ENCODE measurements at regions not wholly inside any gene's neighbourhood (a gene's known extent, or its start where the extent isn't known, plus 50 kb on each side); places are given as distances from the start of the nearest gene placed in this dataset.
"Not testable (repeated sequence)": the region's sequence is repeated elsewhere in the genome, so short reads cannot be mapped to it uniquely, and the experiment has no call there.

DNA sequence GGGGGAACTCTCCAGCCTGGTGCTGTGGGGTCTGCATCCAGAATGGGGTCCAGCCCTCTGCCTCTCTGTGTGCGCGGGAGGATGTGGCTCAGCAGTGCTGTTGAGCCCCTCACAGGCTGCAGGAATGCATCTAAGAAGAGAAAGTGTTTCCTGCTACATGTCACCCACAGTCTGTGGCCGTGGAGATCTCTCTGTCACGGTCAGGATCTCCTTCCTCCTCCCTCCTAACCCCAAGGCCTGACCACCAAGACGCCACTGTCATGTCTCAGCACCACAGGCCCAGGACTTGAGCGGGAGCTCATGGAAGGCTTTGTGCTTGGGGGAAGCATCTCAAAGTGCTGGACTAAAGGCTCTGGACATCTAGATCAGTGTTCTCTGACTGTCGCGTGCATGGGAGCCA lies 90.1 kb downstream of the SREK1 start:
- DNase-seq: no peak

DNA sequence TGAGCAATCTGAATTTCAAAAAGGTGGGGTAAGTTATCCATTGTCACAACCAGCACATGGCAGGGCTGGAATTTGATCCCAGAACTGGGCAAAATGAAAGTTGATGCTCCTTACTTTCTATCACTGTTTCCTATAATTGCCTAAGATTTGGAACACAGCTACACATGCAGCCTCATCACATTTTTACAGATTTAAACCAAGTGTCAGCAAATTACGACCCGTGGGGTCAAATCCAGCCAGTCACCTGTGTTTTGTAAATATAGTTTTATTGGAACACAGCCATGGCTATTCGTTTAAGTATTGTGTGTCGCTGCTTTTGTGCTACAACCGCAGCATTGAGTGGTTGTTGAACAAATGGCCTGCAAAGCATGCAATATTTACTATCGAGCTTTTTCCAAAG lies 94.3 kb downstream of the SREK1 start:
- no peak for DNase-seq

DNA sequence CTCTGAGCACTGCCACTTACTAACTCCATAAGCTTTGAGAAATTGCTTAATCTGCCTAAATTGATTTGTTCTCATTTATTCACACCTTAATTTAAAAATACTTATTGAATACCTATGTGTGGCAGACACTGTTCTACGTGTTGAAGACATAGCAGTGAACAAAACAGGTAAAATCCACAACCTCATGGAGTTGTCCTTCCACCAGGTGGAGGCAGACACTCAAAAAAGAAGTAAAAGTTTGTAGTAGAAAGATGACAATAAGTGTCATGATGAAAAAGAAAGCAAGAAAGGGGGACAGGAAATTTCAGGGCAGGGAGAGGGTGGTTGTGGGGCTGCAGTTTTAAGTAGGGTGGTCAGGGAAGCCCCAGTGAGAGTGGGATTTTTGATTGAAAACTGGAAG lies 94.9 kb downstream of the SREK1 start:
- no peak for DNase-seq

DNA sequence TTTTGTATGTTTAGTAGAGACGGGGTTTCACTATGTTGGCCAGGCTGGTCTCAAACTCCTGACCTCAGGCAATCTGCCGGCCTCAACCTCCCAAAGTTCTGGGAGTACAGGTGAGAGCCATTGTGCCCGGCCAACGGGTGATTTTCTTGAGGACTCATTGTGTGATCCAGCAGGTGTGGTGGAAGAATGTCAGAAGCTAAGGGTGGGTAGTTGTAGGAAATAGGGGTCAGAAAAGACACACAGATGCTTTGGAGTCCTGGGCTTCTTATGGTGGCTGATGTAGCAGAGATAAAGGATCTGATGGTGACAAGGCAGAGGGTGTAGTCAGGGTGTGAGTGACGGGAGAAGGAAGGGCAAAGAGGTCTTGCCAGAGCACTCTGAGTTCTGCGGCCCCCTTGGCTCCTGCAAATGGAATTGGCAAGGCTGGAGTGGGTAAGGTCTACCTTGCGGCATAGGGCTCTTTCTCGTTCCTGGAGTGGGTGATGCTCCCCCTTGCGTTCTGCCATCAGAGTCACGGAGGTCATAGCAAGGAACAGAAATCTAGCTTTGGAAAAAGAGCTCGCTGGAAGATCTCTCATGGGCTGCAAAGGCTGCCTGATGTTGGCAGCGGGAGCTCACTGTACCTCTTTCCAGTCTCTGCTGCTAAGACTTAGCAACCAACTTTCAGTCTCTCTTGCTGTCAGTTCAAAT lies 97.2 kb downstream of the SREK1 start:
- no peak for DNase-seq

DNA sequence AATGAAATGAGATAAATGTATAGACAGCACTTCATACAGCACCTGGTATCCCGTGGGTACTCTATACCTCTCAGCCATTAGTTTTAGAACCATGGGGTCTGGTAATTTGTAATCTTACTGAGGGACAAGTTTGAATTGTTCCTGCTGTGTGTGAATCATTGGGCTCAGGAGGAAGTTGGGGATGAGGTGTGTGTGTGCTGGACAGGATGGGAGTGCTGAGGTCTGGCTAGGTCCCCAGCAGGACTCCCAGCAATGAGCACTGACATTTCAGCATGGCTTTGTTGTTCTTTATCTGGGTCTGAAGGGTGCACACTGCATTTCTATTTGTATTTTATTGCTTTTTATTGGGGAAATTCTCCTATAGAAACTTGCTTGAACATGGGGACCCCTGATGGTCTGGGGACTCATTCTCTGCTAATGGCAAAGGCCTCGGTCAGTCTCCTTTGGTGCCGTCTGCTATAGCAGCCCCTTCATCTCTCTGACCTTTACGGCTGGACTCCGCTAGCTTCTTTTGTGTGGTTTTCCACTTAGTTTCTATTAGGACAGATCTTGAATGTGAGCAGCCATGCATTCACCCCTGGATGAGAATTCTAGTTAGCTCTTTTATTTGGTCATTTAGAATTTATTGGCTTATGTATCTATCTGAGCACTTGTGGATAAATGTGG lies 98.1 kb downstream of the SREK1 start:
- DNase-seq: no peak

DNA sequence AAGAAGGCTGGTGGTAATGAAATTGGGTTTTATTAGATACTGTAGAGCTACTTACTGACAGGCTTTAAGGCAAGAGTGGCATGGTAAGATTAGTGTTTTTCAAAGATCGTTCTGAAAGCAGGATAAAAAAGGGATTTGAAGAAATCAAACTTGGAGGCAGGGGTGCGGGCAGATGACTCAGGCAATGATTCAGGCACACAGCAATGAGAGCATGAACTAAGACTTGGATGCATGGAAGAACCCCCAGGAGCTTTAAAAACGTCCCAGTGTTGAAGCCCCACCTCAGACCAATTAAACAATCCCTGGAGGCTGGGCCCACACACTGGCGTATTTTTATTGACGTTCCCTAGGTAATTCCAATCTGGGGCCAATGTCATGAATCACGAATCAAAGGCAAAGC lies 102.5 kb downstream of the SREK1 start:
- DNase-seq: no peak

DNA sequence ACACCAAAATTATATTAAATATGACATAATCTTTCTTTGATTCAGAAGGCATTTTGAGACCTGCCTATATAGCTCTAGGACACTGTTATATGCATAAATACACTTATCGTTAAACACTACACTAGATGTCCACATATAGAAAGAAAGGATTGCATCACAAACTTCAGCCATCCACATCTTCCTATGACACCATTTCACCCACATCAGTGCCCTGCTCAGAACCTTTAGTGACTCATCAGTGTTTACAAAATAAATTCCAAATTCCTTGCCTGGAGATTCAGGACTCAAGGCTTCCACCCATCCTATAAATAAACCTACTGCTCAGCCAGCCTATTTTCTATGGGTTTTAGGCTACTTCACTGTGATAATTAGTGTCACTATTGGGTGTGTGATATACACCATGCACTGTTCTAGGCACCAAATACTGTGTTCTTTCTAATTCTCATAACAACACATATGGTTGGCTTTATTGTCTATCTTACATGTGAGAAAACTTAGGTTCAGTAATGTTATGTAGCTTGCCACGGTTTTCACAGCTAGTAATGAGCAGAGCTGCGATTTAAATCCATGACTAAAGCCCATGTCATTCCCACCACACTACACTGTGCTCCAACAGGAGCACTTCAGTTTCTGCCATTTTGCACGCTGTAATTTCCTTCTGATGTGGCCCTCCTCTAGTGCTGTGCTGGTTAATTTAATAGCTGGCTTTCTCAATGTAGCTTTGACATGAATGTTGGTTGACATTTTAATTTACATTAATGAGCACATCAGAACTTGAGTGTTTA lies 103.3 kb downstream of the SREK1 start:
- DNase-seq: no peak

DNA sequence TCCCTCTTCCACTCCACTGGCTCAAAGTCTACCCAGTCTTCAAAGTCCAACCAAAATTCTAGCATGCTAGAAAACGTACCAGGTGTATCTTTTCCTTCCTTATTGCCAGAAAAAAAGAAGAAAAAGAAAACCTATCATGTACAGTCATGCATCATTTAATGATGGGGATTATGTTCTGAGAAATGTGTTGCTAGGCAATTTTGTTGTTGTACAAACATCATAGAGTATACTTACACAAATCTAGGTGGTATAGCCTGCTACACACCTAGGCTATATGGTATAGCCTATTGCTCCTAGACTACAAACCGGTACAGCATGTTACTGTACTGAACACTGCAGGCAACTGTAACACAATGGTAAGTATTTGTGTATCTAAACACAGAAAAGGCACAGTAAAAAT lies 104.8 kb downstream of the SREK1 start:
- no peak for DNase-seq

DNA sequence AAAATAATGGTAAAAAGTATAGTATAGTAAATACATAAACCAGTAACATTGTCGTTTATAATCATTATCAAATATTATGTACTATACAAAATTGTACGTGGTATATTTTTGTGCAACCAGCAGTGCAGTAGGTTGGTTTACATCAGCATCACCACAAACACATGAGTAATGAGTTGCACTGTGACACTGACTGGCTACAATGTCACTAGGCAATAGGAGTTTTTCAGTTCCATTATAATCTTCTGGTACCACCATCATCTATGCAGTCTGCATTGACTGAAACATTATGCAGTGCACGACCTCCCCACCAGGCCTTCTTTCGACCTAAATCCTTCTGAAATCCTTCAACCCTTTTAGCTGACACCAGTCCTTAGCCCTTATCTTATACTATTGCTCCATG lies 105.8 kb downstream of the SREK1 start:
- DNase-seq: no peak

DNA sequence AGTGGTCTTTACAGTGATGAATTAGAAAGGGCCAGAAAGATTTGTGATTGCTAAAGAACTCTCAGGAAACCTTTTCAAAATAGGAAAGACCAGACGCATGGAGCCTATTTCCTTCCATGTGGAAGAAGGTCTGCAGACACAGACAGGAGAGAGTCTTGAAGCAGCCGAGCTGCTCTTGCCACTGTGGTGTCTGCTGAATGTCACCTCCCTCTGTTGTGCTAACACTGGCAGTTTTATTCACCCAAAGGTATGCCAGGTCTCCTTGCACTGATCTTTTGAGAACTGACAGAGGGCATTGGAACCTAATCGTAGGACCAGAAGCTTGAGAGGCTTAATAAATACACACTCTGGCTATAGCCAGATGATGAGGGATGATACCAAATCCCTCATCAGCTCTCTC lies 108.7 kb downstream of the SREK1 start:
- no peak for DNase-seq

DNA sequence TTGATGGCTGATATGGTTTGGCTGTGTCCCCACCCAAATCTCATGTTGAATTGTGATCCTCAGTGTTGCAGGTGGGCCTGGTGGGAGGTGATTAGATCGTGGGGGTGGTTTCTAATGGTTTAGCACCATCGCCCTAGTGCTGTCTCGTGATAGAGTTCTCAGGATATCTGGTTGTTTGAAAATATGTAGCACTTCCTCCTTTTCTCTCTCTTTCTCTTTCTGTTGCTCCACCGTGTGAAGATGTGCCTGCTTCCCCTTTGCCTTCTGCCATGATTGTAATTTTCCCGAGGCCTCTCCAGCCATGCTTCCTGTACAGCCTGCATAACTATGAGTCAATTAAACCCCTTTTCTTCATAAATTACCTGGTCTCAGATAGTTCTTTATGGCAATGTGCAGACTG lies 111.6 kb downstream of the SREK1 start:
- DNase-seq: no peak

DNA sequence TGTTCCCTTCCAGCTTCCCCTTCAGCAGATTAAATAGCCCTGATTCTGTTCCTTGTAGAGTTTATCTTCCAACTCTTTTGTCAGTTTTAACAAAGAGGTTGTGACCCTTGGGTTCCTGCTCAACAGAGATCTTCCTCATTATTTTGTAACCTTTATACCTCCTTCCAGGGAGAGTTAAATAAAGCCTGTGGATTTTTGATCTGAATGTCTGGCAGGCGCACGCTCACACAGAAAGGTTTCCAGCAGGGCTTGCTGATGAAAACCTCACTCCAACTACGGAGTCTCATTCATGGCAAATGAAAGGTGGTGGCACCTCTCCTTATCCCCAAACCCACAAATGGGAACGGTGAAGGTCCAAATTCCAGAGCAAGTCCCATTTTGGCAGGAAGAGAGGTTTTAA lies 129.0 kb downstream of the SREK1 start:
- DNase-seq: no peak

DNA sequence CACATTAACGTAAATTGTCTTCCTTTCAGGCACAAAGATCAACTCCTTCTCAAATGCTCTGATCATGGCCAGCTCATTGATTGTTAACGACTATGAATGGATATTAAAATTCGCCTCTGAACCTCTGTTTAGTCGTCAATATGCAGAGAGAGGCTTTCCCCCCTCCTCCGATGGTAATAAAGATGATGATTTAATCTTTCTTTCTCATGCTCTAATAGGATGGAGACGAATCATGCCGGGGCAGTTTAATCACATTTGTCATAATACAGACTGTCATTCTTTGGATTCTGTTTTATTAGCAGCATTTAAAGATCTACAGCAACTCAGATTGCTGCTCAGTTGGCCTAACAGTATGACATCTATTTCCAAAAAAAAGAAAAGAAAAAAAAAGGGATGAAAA lies 132.9 kb downstream of the SREK1 start:
- DNase-seq: no peak

DNA sequence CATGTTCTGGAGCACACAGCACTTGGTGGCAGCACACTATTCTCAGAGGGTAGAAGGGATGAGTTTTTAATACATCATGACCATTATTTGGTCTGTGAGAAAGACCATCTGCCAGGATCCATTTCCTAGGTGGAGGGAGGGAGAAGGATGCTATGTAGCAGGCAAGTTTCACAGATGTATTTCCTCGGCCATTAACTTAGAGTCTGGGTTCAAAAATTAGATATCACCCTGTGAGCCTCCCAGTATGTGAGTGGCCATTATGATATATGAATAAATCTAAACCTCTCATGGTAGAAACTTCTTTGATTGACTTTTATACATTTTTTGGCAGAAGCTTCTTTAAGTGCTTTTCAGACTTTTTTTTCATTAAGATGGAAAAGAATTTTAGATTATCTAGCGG lies 133.9 kb downstream of the SREK1 start:
- no peak for DNase-seq

DNA sequence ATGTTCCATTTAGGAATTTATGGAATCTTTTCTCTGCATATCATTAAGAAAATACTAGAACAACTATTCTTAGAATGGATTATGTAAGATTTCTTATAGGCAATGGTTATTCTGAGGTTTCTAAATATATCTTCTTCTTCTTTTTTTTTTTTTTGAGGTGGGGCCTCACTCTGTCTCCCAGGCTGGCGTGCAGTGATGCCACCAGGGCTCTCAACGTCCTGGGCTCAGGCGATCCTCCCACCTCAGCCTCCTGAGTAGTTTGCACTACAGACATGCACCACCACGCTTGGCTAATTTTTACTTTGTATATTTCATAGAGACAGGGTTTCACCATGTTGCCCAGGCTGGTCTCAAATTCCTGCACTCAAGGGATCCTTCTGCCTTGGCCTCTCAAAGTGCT lies 137.2 kb downstream of the SREK1 start:
- DNase-seq: no peak

DNA sequence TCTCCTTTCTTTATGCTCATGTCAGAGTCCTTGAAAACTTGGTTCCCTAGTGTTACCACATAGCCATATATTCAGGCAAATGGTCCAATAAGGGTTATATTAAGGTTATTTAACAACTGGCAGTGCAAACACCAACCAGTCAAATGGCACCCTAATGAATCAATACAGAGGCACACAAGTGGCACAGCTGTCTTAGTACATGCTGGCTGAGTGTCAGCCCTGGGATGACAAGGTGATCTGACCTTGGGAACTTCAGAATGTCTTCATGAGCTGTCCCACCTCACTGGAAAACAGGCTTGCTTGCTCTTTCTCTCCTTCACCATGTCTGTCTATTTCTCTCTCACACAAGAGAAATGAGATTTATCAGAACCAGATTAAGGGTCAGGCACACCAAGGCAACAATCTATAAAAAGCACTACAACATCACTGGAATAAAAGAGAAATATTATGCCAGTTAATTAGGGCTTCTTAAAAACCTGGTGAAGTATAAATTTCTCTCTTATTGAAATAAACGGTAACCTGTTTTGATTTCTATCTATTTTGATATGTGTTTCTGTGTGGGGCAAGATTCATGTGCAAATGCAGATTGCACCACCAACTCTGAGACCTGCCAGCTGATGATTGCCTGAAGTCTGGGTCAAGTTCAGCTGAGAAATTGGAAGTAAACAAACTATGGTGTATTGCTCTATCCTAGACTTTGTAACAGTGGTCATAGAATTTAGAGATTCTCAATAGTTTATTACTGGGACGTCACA lies 140.7 kb downstream of the SREK1 start:
- DNase-seq: no peak

DNA sequence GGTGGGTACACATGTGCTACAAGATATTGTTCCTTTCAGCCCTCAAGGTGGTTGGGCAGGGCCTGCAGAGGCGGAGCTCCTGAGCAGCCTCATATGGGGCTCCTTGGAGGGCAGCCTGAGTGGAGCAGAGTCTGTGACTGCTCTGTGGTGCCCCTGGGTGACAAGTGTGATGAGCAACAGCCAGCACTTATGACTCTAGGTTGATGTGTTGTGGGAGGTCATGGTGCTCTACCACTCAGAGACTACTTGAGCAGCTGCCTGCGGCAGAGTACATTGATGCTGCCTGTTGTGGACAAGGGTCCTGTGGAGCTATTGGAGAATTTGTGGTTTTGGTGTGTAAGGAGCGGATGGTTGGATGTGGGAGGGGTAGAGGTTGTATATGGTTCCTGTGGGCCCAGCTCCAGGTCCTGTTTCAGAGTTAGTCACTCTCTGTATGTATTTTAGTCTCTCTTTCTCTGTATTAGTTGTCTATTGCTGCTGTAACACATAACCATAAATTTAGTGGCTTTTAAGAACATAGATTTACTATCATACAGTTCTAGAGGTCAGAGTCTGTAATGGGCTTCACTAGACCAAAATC lies 141.3 kb downstream of the SREK1 start:
- peak; percentile 32 to 34 for DNase-seq

DNA sequence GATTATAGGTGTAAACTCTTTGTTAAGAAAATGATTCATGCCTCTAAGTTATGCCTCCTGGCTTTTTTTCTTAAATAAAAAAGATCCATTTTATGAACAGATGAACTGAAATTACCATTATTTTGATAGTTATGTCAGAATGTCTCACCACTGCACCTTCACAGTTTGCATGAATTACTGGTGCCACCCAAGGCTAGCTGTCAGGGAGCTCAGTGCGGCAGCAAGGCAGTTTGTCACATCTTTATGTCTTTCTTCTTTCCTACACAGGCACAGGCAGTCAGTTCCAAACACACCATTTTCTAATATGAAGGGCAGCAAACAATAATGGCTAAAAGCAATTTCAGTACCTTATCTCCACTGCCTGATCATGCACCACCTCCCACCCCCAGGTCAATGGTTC lies 147.7 kb downstream of the SREK1 start:
- DNase-seq: no peak

DNA sequence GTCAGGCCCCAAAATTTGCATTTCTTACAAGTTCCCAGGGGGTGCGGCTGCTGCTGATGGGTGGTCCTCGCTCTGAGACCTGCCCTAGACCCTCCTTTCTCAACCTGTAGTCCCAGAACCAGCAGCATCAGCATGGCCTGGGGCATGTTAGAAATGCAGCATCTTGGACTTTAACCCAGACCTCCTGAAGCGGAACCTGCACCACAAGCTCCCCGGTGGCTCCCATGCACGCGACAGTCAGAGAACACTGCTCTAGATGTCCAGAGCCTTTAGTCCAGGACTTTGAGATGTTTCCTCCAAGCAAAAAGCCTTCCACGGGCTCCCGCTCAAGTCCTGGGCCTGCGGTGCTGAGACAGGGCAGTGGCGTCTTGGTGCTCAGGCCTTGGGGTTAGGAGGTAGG lies 149.8 kb downstream of the SREK1 start:
- not testable (repeated sequence) for DNase-seq

DNA sequence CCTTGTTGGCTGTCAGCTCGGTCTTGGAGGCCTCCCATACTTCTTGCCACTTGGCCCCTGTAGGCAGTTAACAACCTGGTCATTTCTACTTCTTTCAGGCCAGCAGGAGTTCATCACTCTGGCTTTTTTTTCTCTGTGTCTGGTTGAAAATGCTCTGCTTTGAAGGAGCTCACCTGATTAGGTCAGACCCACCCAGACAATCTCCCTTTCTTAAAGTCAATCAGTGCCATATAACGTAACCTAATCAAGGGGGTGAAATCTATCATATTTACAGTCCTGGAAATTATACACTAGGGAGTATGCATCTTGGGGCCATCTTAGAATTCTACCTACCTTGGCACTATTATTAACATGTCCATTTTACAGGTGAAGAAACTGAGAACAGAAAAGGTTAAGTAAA lies 155.4 kb downstream of the SREK1 start:
- no peak for DNase-seq

DNA sequence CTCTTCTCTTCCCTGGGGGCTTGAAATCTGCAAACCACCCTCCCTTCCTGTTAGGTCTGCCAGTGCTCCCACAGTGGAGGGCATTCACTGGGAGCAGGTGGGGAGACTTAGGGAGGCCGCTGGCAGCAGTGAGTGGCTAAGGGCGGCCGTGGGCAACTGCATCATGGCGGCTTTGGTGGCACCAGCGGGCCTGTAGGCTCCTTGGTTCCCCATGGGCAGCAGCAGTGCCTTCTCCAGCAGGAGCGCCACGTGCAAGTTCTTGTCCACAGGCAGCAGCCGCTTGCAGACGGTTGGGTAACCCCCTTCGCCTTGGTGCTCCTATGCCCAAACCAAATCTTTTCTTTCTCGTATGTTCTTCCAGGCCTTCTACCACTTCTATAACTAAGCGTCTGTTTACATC lies 158.2 kb downstream of the SREK1 start:
- no peak for DNase-seq

DNA sequence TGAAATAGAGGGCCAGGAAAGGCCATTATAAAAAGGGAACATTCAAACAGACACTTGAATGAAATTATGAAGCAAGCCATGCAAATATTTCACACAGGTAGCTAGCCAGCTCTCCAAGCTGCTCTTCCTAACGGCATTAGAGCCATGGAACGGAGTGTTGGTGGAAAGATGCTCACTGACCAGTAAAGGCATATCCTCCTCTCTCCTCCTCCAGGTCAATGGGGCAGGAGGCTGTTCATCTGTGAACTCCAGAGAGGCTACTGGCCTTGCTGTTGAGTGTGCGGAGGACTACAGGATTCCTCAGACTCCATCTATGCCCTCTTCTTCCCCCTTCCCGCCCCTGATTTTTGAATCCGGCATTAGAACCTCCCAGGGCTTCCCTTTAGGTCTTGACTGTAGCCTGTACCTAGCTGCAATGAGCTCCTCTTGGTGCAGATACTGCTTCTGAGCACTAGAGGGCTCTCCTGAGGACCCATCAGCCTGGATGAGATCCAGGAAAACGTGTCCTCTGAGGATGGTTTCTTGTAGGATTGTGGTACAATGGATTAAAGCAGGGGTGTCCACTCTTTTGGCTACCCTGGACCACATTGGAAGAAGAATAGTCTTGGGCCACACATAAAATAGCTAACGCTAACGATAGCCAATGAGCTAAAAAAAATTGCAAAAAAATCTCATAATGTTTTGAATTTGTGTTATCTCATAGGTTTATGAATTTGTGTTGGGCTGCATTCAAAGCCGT lies 162.2 kb downstream of the SREK1 start:
- DNase-seq: peak; percentile 38 to 50

Data from activated T-cell treated with anti-CD3 and anti-CD28 coated beads, Interleukin-2, amount 50 U/mL, for 48 hours (primary cell).